Neural progenitor cell (in vitro differentiated cells): ENCODE measurements at regions not wholly inside any gene's neighbourhood (a gene's known extent, or its start where the extent isn't known, plus 50 kb on each side); places are given as distances from the start of the nearest gene placed in this dataset.

Experiments
- CTCF ChIP-seq: fragments of 200-600 bp; sonication (generic); IDR thresholded peaks from 2 replicates; pipeline ENCODE4 v1.5.1; 2017; ENCODE audit warnings: antibody characterized with exemption, mild to moderate bottlenecking
- EZH2phosphoT487 ChIP-seq: fragments of 200-600 bp; sonication (generic); IDR thresholded peaks from 2 replicates; pipeline ENCODE4 v1.6.1; 2017; ENCODE audit warnings: antibody characterized with exemption

- no peak for TF ChIP-seq EZH2phosphoT487
- TF ChIP-seq CTCF: no peak
Observed at GRCh38 chr5:84599964-84600363, 215.3 kb upstream of the EDIL3 start.
